Trophoblast cell (in vitro differentiated cells and primary cell): ENCODE measurements at regions not wholly inside any gene's neighbourhood (a gene's known extent, or its start where the extent isn't known, plus 50 kb on each side); places are given as distances from the start of the nearest gene placed in this dataset.

Experiments used
- DNase-seq, 2 donors: peaks; one replicate each; pipeline ENCODE4 v3.0.0-alpha.2; 2016
- H2AFZ ChIP-seq: 2 replicates; pipeline ENCODE4 v1.6.1; 2013; ENCODE audit warnings: low read length, moderate library complexity, mild to moderate bottlenecking; ENCODE audit not compliant: insufficient read depth, poor library complexity
- H2AK5ac ChIP-seq: 2 replicates; pipeline ENCODE4 v1.6.1; 2013; ENCODE audit warnings: mild to moderate bottlenecking, low read length
- H2BK120ac ChIP-seq: 2 replicates; pipeline ENCODE4 v1.6.1; 2013; ENCODE audit warnings: low read length, mild to moderate bottlenecking, moderate library complexity; ENCODE audit not compliant: insufficient read depth, poor library complexity
- H2BK12ac ChIP-seq: 2 replicates; pipeline ENCODE4 v1.6.1; 2013; ENCODE audit warnings: mild to moderate bottlenecking, low read length, moderate library complexity
- H2BK5ac ChIP-seq: 2 replicates; pipeline ENCODE4 v1.6.1; 2013; ENCODE audit warnings: low read length, low read depth, moderate library complexity, mild to moderate bottlenecking; ENCODE audit not compliant: poor library complexity
- H3K14ac ChIP-seq: 2 replicates; pipeline ENCODE4 v1.6.1; 2013; ENCODE audit warnings: mild to moderate bottlenecking, low read length
- H3K18ac ChIP-seq: 2 replicates; pipeline ENCODE4 v1.6.1; 2013; ENCODE audit warnings: mild to moderate bottlenecking, low read length
- H3K23ac ChIP-seq: 2 replicates; pipeline ENCODE4 v1.6.1; 2013; ENCODE audit warnings: low read length
- H3K27ac ChIP-seq: 2 replicates; pipeline ENCODE4 v1.5.1; 2013; ENCODE audit warnings: low read depth, mild to moderate bottlenecking, inconsistent platforms, low read length, moderate library complexity
- H3K27me3 ChIP-seq: 2 replicates; pipeline ENCODE4 v1.6.1; 2013; ENCODE audit warnings: inconsistent platforms, mild to moderate bottlenecking, low read length, moderate library complexity; ENCODE audit not compliant: insufficient read depth
- H3K36me3 ChIP-seq, 2 experiments: 1 replicate in 1 of 2; 2 replicates in 1 of 2; pipeline ENCODE4 v1.6.1; 2013; ENCODE audit warnings: low read length in 2 of 2, mild to moderate bottlenecking in 2 of 2, moderate library complexity in 1 of 2; ENCODE audit not compliant: insufficient read depth in 2 of 2, control insufficient read depth in 1 of 2
- H3K4ac ChIP-seq: 2 replicates; pipeline ENCODE4 v1.6.1; 2013; ENCODE audit warnings: low read depth, mild to moderate bottlenecking, low read length, moderate library complexity
- H3K4me1 ChIP-seq, 2 experiments: 1 replicate in 1 of 2; 2 replicates in 1 of 2; pipeline ENCODE4 v1.6.1; 2013; ENCODE audit warnings: low read length in 2 of 2, mild to moderate bottlenecking in 2 of 2, moderate library complexity in 1 of 2; ENCODE audit not compliant: insufficient read depth in 2 of 2, control insufficient read depth in 1 of 2
- H3K4me2 ChIP-seq: 2 replicates; pipeline ENCODE4 v1.6.1; 2013; ENCODE audit warnings: inconsistent platforms, mild to moderate bottlenecking, low read length, moderate library complexity
- H3K4me3 ChIP-seq: 2 replicates; pipeline ENCODE4 v1.5.1; 2013; ENCODE audit warnings: mild to moderate bottlenecking, low read depth, low read length, inconsistent platforms
- H3K79me1 ChIP-seq: one replicate; pipeline ENCODE4 v1.6.1; 2013; ENCODE audit warnings: low read length
- H3K79me2 ChIP-seq: 2 replicates; pipeline ENCODE4 v1.6.1; 2013; ENCODE audit warnings: low read length, mild to moderate bottlenecking; ENCODE audit not compliant: control insufficient read depth, insufficient read depth, poor library complexity
- H3K9ac ChIP-seq: 2 replicates; pipeline ENCODE4 v1.6.1; 2013; ENCODE audit warnings: mild to moderate bottlenecking, low read length
- H3K9me3 ChIP-seq: 2 replicates; pipeline ENCODE4 v1.6.1; 2013; ENCODE audit warnings: low read depth, mild to moderate bottlenecking, control low read depth, inconsistent platforms, low read length; ENCODE audit not compliant: insufficient read depth
- H4K12ac ChIP-seq: 2 replicates; pipeline ENCODE4 v1.6.1; 2013; ENCODE audit warnings: low read depth, mild to moderate bottlenecking, low read length, moderate library complexity
- H4K8ac ChIP-seq: 2 replicates; pipeline ENCODE4 v1.6.1; 2013; ENCODE audit warnings: low read depth, mild to moderate bottlenecking, low read length, moderate library complexity
- H4K91ac ChIP-seq: one replicate; pipeline ENCODE4 v1.6.1; 2013; ENCODE audit warnings: low read depth, mild to moderate bottlenecking, low read length, moderate library complexity
- WGBS: extraction: QIAGEN DNeasy Blood & Tissue Kit; methylation state at CpG from one replicate; pipeline ENCODE4 v1.1.7; 2013; ENCODE audit warnings: missing lambda C conversion rate; ENCODE audit not compliant: insufficient read length, insufficient coverage; ENCODE audit errors: extremely low coverage; 5-methylcytosine and 5-hydroxymethylcytosine counted together

- H2AK5ac ChIP-seq, result no peak overlapping the region
- no peak for DNase-seq
- H3K79me2 ChIP-seq, result no peaks in the 10 kb centered on the region
- no peak overlapping the region for H4K8ac ChIP-seq
- no peak overlapping the region for H2AFZ ChIP-seq
- no peak overlapping the region for H3K4ac ChIP-seq
- no peak overlapping the region for H2BK5ac ChIP-seq
- H3K36me3 ChIP-seq, result no peaks in the 10 kb centered on the region
- no peak overlapping the region for H3K4me2 ChIP-seq
- no peaks in the 10 kb centered on the region for H3K79me1 ChIP-seq
- no peak overlapping the region for H4K12ac ChIP-seq
- H3K27me3 ChIP-seq, result no peaks in the 10 kb centered on the region
- peaks cover 6% of the 10 kb centered on the region for H3K9me3 ChIP-seq
- H3K27ac ChIP-seq, result no peak overlapping the region
- no peak overlapping the region for H3K4me3 ChIP-seq
- no peak overlapping the region for H3K23ac ChIP-seq
- no peak overlapping the region for H3K9ac ChIP-seq
- no peak overlapping the region for H4K91ac ChIP-seq
- H3K18ac ChIP-seq, result no peak overlapping the region
- WGBS, result no CpG with 5 or more reads among the region's 4 CpGs
- H3K14ac ChIP-seq, result no peak overlapping the region
- no peak overlapping the region for H2BK120ac ChIP-seq
- H2BK12ac ChIP-seq, result no peak overlapping the region
- H3K4me1 ChIP-seq, result no peaks in the 10 kb centered on the region
These were observed 593.1 kb downstream of the IRX1 start for GRCh38 chr5:4188704-4189103.

- Histone ChIP-seq H3K27ac (no peak overlapping the region), H3K79me1 (no peaks in the 10 kb centered on the region), H3K36me3 (no peaks in the 10 kb centered on the region), H3K23ac (no peak overlapping the region), H3K4ac (no peak overlapping the region), H2AK5ac (no peak overlapping the region), H3K4me3 (no peak overlapping the region), H3K79me2 (no peaks in the 10 kb centered on the region), H3K9ac (no peak overlapping the region), H2BK120ac (no peak overlapping the region), H3K4me2 (no peak overlapping the region), H2BK5ac (no peak overlapping the region), H2BK12ac (no peak overlapping the region), H4K12ac (no peak overlapping the region), H3K14ac (no peak overlapping the region), H4K91ac (no peak overlapping the region), H3K18ac (no peak overlapping the region), H2AFZ (no peak overlapping the region), H3K27me3 (no peaks in the 10 kb centered on the region), H3K9me3 (peaks cover 6% of the 10 kb centered on the region), H3K4me1 (no peaks in the 10 kb centered on the region), H4K8ac (no peak overlapping the region)
- no peak for DNase-seq
- no CpG with 5 or more reads among the region's 2 CpGs for WGBS
These were observed 593.7 kb downstream of the IRX1 start for GRCh38 chr5:4189317-4189716.

DNA sequence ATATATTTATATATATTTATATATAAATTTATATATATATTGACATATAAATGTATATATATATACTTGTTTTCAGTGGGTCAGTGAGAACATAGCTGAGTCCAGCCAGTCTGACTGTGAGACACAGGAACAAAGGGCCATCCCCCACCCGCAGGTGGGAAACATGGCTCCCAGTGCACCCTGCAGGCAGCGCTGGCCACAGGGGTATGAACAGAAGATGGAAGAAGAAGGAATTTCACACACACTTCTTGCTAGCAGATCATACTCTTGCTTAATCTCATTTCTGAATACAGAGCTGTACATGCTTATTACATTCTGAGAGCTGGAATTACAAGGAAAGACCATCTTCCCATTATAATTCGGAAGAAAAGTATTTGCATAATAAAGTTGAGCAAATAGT, 595.4 kb downstream of the IRX1 start:
- Histone ChIP-seq H3K9me3 (peaks cover 5% of the 10 kb centered on the region), H3K27ac (no peak overlapping the region), H2BK12ac (no peak overlapping the region), H3K4ac (no peak overlapping the region), H2AFZ (no peak overlapping the region), H3K23ac (no peak overlapping the region), H3K4me1 (no peaks in the 10 kb centered on the region), H4K12ac (no peak overlapping the region), H2BK5ac (no peak overlapping the region), H4K91ac (no peak overlapping the region), H3K79me1 (no peaks in the 10 kb centered on the region), H3K36me3 (no peaks in the 10 kb centered on the region), H4K8ac (no peak overlapping the region), H3K9ac (no peak overlapping the region), H2BK120ac (no peak overlapping the region), H3K4me2 (no peak overlapping the region), H3K79me2 (no peaks in the 10 kb centered on the region), H3K14ac (no peak overlapping the region), H3K18ac (no peak overlapping the region), H3K4me3 (no peak overlapping the region), H2AK5ac (no peak overlapping the region), H3K27me3 (no peaks in the 10 kb centered on the region)
- DNase-seq, result no peak
- no CpG with 5 or more reads among the region's 3 CpGs for WGBS

DNA sequence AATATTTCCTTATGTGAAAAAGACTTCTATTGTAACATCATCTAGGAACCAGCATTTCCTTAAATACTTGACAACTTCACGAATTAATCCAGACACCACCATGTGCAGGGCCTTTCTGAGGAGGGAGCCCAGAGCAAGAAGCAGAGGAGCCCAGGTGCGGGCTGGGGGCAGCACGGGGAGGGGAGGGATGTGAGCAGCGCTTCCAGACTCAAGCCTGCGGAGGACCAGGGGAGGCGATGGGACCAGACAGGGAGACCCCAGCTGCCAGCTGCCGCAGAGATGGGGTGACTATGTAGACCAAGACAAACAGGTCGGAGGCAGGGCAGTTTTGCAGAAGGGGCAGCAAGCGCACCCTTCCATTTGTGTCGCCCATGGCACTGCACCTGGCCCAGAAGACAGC, 596.1 kb downstream of the IRX1 start:
- H2AFZ ChIP-seq, result no peak overlapping the region
- no peak overlapping the region for H3K4me2 ChIP-seq
- no peak overlapping the region for H2BK120ac ChIP-seq
- H3K4me1 ChIP-seq, result no peaks in the 10 kb centered on the region
- no peak overlapping the region for H3K14ac ChIP-seq
- H3K79me2 ChIP-seq, result no peaks in the 10 kb centered on the region
- no peak overlapping the region for H3K4ac ChIP-seq
- no peak overlapping the region for H4K12ac ChIP-seq
- no peak overlapping the region for H3K18ac ChIP-seq
- no peak for DNase-seq
- no peaks in the 10 kb centered on the region for H3K79me1 ChIP-seq
- H3K27ac ChIP-seq, result no peak overlapping the region
- no peak overlapping the region for H3K9ac ChIP-seq
- H3K4me3 ChIP-seq, result no peak overlapping the region
- WGBS, result no CpG with 5 or more reads among the region's 10 CpGs
- H4K8ac ChIP-seq, result no peak overlapping the region
- no peak overlapping the region for H3K23ac ChIP-seq
- no peak overlapping the region for H4K91ac ChIP-seq
- H2AK5ac ChIP-seq, result no peak overlapping the region
- H3K9me3 ChIP-seq, result peaks cover 2% of the 10 kb centered on the region
- no peaks in the 10 kb centered on the region for H3K27me3 ChIP-seq
- H2BK5ac ChIP-seq, result no peak overlapping the region
- H2BK12ac ChIP-seq, result no peak overlapping the region
- no peaks in the 10 kb centered on the region for H3K36me3 ChIP-seq
